K562 (cell line): ENCODE measurements at regions not wholly inside any gene's neighbourhood (a gene's known extent, or its start where the extent isn't known, plus 50 kb on each side); places are given as distances from the start of the nearest gene placed in this dataset.
A peak's percentile ranks its signal among the peaks of the same experiment; 100 is the strongest.

Experiments used
- ATAC-seq: fragments of 200-7000 bp; cut with Tn5 transposase; 3 replicates; pipeline ENCODE4 v1.9.1; 2020; ENCODE audit warnings: moderate library complexity
- BruUV-seq: library from RNA; stranded (reverse); fragments of 400-500 nt; replicated peaks from 2 replicates; lab custom pipeline; 2021; lab: Mats Ljungman, UMichigan
- CTCF ChIA-PET: fragments of 300-600 bp; formaldehyde crosslinking; extraction: SDS; loops from one replicate; lab custom pipeline; 2021; ENCODE audit warnings: low intra/inter-chr PET ratio; lab: Yijun Ruan, JAX
- POLR2A ChIA-PET: fragments of 300-600, 350-650 bp; sonication (Branson Sonifier 250); formaldehyde crosslinking; extraction: SDS; loops from one replicate; lab custom pipeline; 2021; ENCODE audit warnings: antibody characterized with exemption, inconsistent platforms; lab: Yijun Ruan, JAX
- DNase-seq, 4 experiments: peaks; one replicate each; pipeline versions ENCODE4 v3.0.0 to v3.0.0-alpha.2; 2011 to 2018; ENCODE audit warnings: low spot score in 3 of 4, mixed read lengths in 3 of 4; ENCODE audit errors: extremely low read depth in 1 of 4
- FAIRE-seq: peaks from 2 replicates; lab custom pipeline; 2011; peaks lifted over from hg19 to GRCh38; lab: Jason Lieb, UNC
- H2AFZ ChIP-seq: 2 replicates; pipeline ENCODE4 v1.6.0; 2011; ENCODE audit warnings: low read depth, low read length, control low read depth, inconsistent platforms
- H3K27ac ChIP-seq: fragments of 200-600 bp; 3 replicates; pipeline ENCODE4 v1.8.0; 2011; ENCODE audit warnings: low read depth, mild to moderate bottlenecking, control low read depth, inconsistent platforms, low read length, moderate library complexity, mixed read lengths; ENCODE audit errors: extremely low read depth
- H3K27me3 ChIP-seq, 2 experiments: fragments of 300-600 bp in 1 of 2; 2 replicates in 1 of 2; 3 replicates in 1 of 2; pipeline versions ENCODE4 v1.6.0 to v1.8.0; 2011; ENCODE audit warnings: inconsistent platforms in 2 of 2, low read length in 2 of 2, mild to moderate bottlenecking in 1 of 2, mixed read lengths in 1 of 2, moderate library complexity in 1 of 2; ENCODE audit not compliant: control insufficient read depth in 2 of 2, insufficient read depth in 2 of 2
- H3K36me3 ChIP-seq: fragments of 300-600 bp; 3 replicates; pipeline ENCODE4 v1.8.0; 2011; ENCODE audit warnings: mild to moderate bottlenecking, low read length, inconsistent platforms; ENCODE audit not compliant: control insufficient read depth, insufficient read depth
- H3K4me1 ChIP-seq, 2 experiments: fragments of 200-600 bp in 1 of 2; replicated peaks in 1 of 2; 2 replicates in 1 of 2; 3 replicates in 1 of 2; pipeline versions ENCODE4 v1.5.1 to v1.8.0; 2011; ENCODE audit warnings: inconsistent platforms in 2 of 2, low read length in 2 of 2, mild to moderate bottlenecking in 1 of 2, mixed read lengths in 1 of 2, moderate library complexity in 1 of 2; ENCODE audit not compliant: control insufficient read depth in 2 of 2, insufficient read depth in 2 of 2
- H3K4me2 ChIP-seq: 2 replicates; pipeline ENCODE4 v1.6.1; 2011; ENCODE audit warnings: low read length, control low read depth, inconsistent platforms, mixed read lengths; ENCODE audit not compliant: insufficient read depth
- H3K4me3 ChIP-seq: fragments of 200-600 bp; sonication (generic), shearing (Covaris generic); 2 replicates; pipeline ENCODE4 v1.5.1; 2016; ENCODE audit warnings: control low read depth, inconsistent platforms
- H3K79me2 ChIP-seq: fragments of 200-600 bp; 3 replicates; pipeline ENCODE4 v1.8.0; 2011; ENCODE audit warnings: low read length, inconsistent platforms; ENCODE audit not compliant: control insufficient read depth, insufficient read depth
- H3K9ac ChIP-seq, 2 experiments: 2 replicates each; pipeline versions ENCODE4 v1.6.0 to v1.6.1; 2011; ENCODE audit warnings: low read depth in 2 of 2, low read length in 2 of 2, control low read depth in 1 of 2, inconsistent platforms in 1 of 2, mild to moderate bottlenecking in 1 of 2, mixed read lengths in 1 of 2; ENCODE audit not compliant: insufficient read depth in 1 of 2
- H3K9me1 ChIP-seq: one replicate; pipeline ENCODE4 v1.6.0; 2011; ENCODE audit warnings: inconsistent platforms, mild to moderate bottlenecking, low read length, moderate library complexity; ENCODE audit not compliant: control insufficient read depth, insufficient read depth
- H3K9me3 ChIP-seq: replicated peaks from 2 replicates; pipeline ENCODE4 v1.5.1; 2011; ENCODE audit warnings: low read depth, low read length, inconsistent platforms; ENCODE audit not compliant: control insufficient read depth, insufficient read depth
- H4K20me1 ChIP-seq: replicated peaks from 2 replicates; pipeline ENCODE4 v1.6.1; 2011; ENCODE audit warnings: low read length, inconsistent platforms, mixed read lengths; ENCODE audit not compliant: control insufficient read depth, insufficient read depth
- BDP1 ChIP-seq: IDR thresholded peaks from 3 replicates; pipeline ENCODE4 v1.6.1; 2011; ENCODE audit not compliant: insufficient read length, insufficient read depth
- DPF2 ChIP-seq: fragments of 450-650 bp; IDR thresholded peaks from 2 replicates; pipeline ENCODE4 v1.6.1; 2016
- EP400 ChIP-seq: fragments of 450-650 bp; IDR thresholded peaks from 2 replicates; pipeline ENCODE4 v1.6.1; 2017; ENCODE audit warnings: antibody characterized with exemption, mild to moderate bottlenecking, moderate library complexity
- HINFP ChIP-seq: fragments of 450-650 bp; conservative IDR thresholded peaks from 2 replicates; pipeline ENCODE4 v1.6.1; 2016; ENCODE audit warnings: missing genetic modification characterization, low read depth, mild to moderate bottlenecking, control low read depth, missing compliant biosample characterization
- HNRNPL ChIP-seq: fragments of 200-400 bp; formaldehyde crosslinking; IDR thresholded peaks from 2 replicates; pipeline ENCODE4 v1.6.1; 2017; ENCODE audit warnings: low read depth, mild to moderate bottlenecking, low read length
- MCM7 ChIP-seq, 2 experiments: fragments of 450-650 bp; IDR thresholded peaks; 2 replicates each; pipeline ENCODE4 v1.6.1; 2016 to 2018
- NCOR1 ChIP-seq: fragments of 450-650 bp; IDR thresholded peaks from 2 replicates; pipeline ENCODE4 v1.6.1; 2016; ENCODE audit warnings: mild to moderate bottlenecking, moderate library complexity
- RCOR1 ChIP-seq, 2 experiments: IDR thresholded peaks; 2 replicates each; pipeline ENCODE4 v1.6.1; 2012; ENCODE audit warnings: low read depth in 2 of 2, low read length in 2 of 2, borderline replicate concordance in 1 of 2, improper control_type of control experiment in 1 of 2
- SMARCC2 ChIP-seq: fragments of 450-650 bp; IDR thresholded peaks from 2 replicates; pipeline ENCODE4 v1.6.1; 2017; ENCODE audit warnings: antibody characterized with exemption, moderate library complexity, mild to moderate bottlenecking, low read depth
- TCF3 ChIP-seq: sonication (generic); formaldehyde crosslinking; IDR thresholded peaks from 2 replicates; pipeline ENCODE4 v1.4.0; 2020; ENCODE audit warnings: mild to moderate bottlenecking, missing genetic modification reagents
- TOE1 ChIP-seq, 2 experiments: fragments of 450-650 bp in 1 of 2; sonication (generic) in 1 of 2; formaldehyde crosslinking in 1 of 2; IDR thresholded peaks; 2 replicates each; pipeline versions ENCODE4 v1.7.1 to v1.8.0; 2016 to 2022; ENCODE audit warnings: borderline replicate concordance in 2 of 2, mild to moderate bottlenecking in 2 of 2, antibody characterized with exemption in 1 of 2, inconsistent platforms in 1 of 2, low read depth in 1 of 2, missing genetic modification reagents in 1 of 2, moderate library complexity in 1 of 2
- TSHZ1 ChIP-seq: fragments of 250-450 bp; sonication (Bioruptor Pico); IDR thresholded peaks from 2 replicates; pipeline ENCODE4 v1.4.0; 2020; ENCODE audit warnings: mild to moderate bottlenecking, moderate library complexity
- ZNF76 ChIP-seq: fragments of 250-450 bp; sonication (Bioruptor Pico); IDR thresholded peaks from 2 replicates; pipeline ENCODE4 v1.4.0; 2020; ENCODE audit warnings: mild to moderate bottlenecking, moderate library complexity, borderline replicate concordance
- WGBS: fragments of 100-300 bp; shearing (Covaris generic); methylation state at CpG from one replicate; pipeline ENCODE4 v1.1.6; 2016; ENCODE audit warnings: low coverage, mixed read lengths; ENCODE audit not compliant: insufficient coverage; ENCODE audit errors: missing lambda C conversion rate; 5-methylcytosine and 5-hydroxymethylcytosine counted together
- in situ Hi-C: fragments of 300-500 bp; cut with MboI; formaldehyde crosslinking; loops from 4 replicates; pipeline ENCODE4 v1.15.0; 2018; ENCODE audit warnings: inconsistent platforms, mixed read lengths
- intact Hi-C: fragments of 100-400 bp; cut with micrococcal nuclease; formaldehyde crosslinking; loops from 2 replicates; pipeline ENCODE4 v1.14.2; 2022

GRCh38 chr3:177674186-177674585, 476.9 kb upstream of the TBL1XR1 start:
- H3K4me1 ChIP-seq = peaks cover 0 to 33% of the 10 kb centered on the region in 2 experiments; a peak in 3 of 5 replicates
- POLR2A ChIA-PET = interaction anchor here (0.6 kb wide), 1 partner anchor 286 kb away, joined by 3 read pairs; no protein-coding TSS in a partner anchor
- H3K4me3 ChIP-seq = no peak overlapping the region
- no peak for TF ChIP-seq TSHZ1 (CRISPR knock-in tag)
- TF ChIP-seq MCM7 (IDR thresholded peaks at IDR 0.05) = no peak
- no peak for TF ChIP-seq DPF2
- TF ChIP-seq BDP1 = no peak
- no peak for TF ChIP-seq SMARCC2
- no peak for TF ChIP-seq HNRNPL
- TF ChIP-seq NCOR1 = no peak
- TF ChIP-seq TOE1 (IDR thresholded peaks at IDR 0.05; ENCODE audit: borderline replicate concordance) = no peak
- no peak for TF ChIP-seq TOE1 (CRISPR knock-in tag; IDR thresholded peaks at IDR 0.05; ENCODE audit: borderline replicate concordance, low read depth)
- TF ChIP-seq HINFP (tag) = no peak
- no peak for TF ChIP-seq RCOR1 (IDR thresholded peaks at IDR 0.05; ENCODE audit: borderline replicate concordance in 1 of 2, low read depth in 2 of 2, low read length in 2 of 2)
- TF ChIP-seq TCF3 (CRISPR knock-in tag) = no peak
- no peak for TF ChIP-seq ZNF76 (CRISPR knock-in tag)
- no peak for TF ChIP-seq EP400
- intact Hi-C loops (no loop called here), in situ Hi-C loops (no loop called here)
- no peak overlapping the region for H3K27ac ChIP-seq
- BruUV-seq = no TSS peak
- H3K9me3 ChIP-seq = no peaks in the 10 kb centered on the region
- DNase-seq = no peak
- H3K9me1 ChIP-seq = no peaks in the 10 kb centered on the region
- FAIRE-seq = no peak
- H3K9ac ChIP-seq = no peak overlapping the region
- no peaks in the 10 kb centered on the region for H4K20me1 ChIP-seq
- no peaks in the 10 kb centered on the region for H3K36me3 ChIP-seq
- no peaks in the 10 kb centered on the region for H3K79me2 ChIP-seq
- 66% methylated on average over 3 of the region's 3 CpGs for WGBS
- no peaks in the 10 kb centered on the region for H3K27me3 ChIP-seq
- H2AFZ ChIP-seq = no peak overlapping the region; the same call in 1 of the 2 replicates
- H3K4me2 ChIP-seq = no peak overlapping the region
- CTCF ChIA-PET = no interaction called here
- ATAC-seq = peak; percentile 52; the same call in 2 of the 3 replicates
